A549 (cell line): ENCODE measurements at regions not wholly inside any gene's neighbourhood (a gene's known extent, or its start where the extent isn't known, plus 50 kb on each side); places are given as distances from the start of the nearest gene placed in this dataset.

Experiments used
- ATAC-seq, 2 experiments: fragments of 200-7000 bp in 1 of 2; fragments of >200 bp in 1 of 2; cut with Nextera tagmentation in 1 of 2; cut with Tn5 transposase in 1 of 2; 3 replicates each; pipeline versions ENCODE4 v1.8.0 to v1.9.1; 2018 to 2020; ENCODE audit warnings: mild to moderate bottlenecking in 1 of 2, moderate library complexity in 1 of 2
- CTCF ChIA-PET: fragments of 300-600 bp; sonication (Branson Sonifier 250); formaldehyde crosslinking; extraction: SDS; loops from one replicate; lab custom pipeline; 2021; ENCODE audit warnings: antibody characterized with exemption, inconsistent platforms; lab: Yijun Ruan, JAX
- POLR2A ChIA-PET: fragments of 350-600 bp; formaldehyde crosslinking; extraction: SDS; loops from one replicate; lab custom pipeline; 2021; ENCODE audit warnings: antibody characterized with exemption, inconsistent platforms; lab: Yijun Ruan, JAX
- DNase-seq, 2 experiments: peaks; one replicate each; pipeline versions ENCODE4 v3.0.0 to v3.0.0-alpha.2; 2011 to 2016; ENCODE audit warnings: low read depth in 1 of 2, low spot score in 1 of 2
- FAIRE-seq: peaks from 2 replicates; lab custom pipeline; 2011; peaks lifted over from hg19 to GRCh38; lab: Jason Lieb, UNC
- H3K27ac ChIP-seq, 2 experiments: fragments of >200 bp; sonication (Bioruptor Twin); formaldehyde crosslinking; 3 replicates each; pipeline ENCODE4 v1.5.1; 2016 to 2017
- H3K4me1 ChIP-seq: fragments of >200 bp; sonication (Bioruptor Twin); formaldehyde crosslinking; 3 replicates; pipeline ENCODE4 v1.6.1; 2016
- H3K4me2 ChIP-seq: fragments of >200 bp; sonication (Bioruptor Twin); formaldehyde crosslinking; 3 replicates; pipeline ENCODE4 v1.6.1; 2016
- H3K4me3 ChIP-seq: fragments of >200 bp; sonication (Bioruptor Twin); formaldehyde crosslinking; 3 replicates; pipeline ENCODE4 v1.5.1; 2016
- H3K9me3 ChIP-seq: fragments of >200 bp; sonication (Bioruptor Twin); formaldehyde crosslinking; 3 replicates; pipeline ENCODE4 v1.6.1; 2016
- BHLHE40 ChIP-seq: IDR thresholded peaks from 2 replicates; pipeline ENCODE4 v1.6.1; 2012; ENCODE audit warnings: low read depth, low read length, inconsistent platforms
- CBX8 ChIP-seq: fragments of 200-600 bp; sonication (generic); IDR thresholded peaks from 2 replicates; pipeline ENCODE4 v1.6.1; 2016
- CHD2 ChIP-seq: fragments of 150-350 bp; IDR thresholded peaks from 2 replicates; pipeline ENCODE4 v1.6.1; 2014; ENCODE audit warnings: low read length; ENCODE audit not compliant: partially characterized antibody
- EHMT2 ChIP-seq: fragments of 200-600 bp; sonication (generic); IDR thresholded peaks from 2 replicates; pipeline ENCODE4 v1.6.1; 2016; ENCODE audit warnings: antibody characterized with exemption, low read depth, mild to moderate bottlenecking, moderate library complexity
- EP300 ChIP-seq, 2 experiments: fragments of >200 bp; sonication (Bioruptor Twin); formaldehyde crosslinking; IDR thresholded peaks; 2 replicates in 1 of 2; 3 replicates in 1 of 2; pipeline ENCODE4 v1.6.1; 2016 to 2017
- ESRRA ChIP-seq: fragments of 150-350 bp; IDR thresholded peaks from 2 replicates; pipeline ENCODE4 v1.6.1; 2014; ENCODE audit warnings: mild to moderate bottlenecking, low read length, borderline replicate concordance
- FOSB ChIP-seq: fragments of 250-450 bp; sonication (Bioruptor Pico); IDR thresholded peaks from 2 replicates; pipeline ENCODE4 v1.5.0; 2020; ENCODE audit warnings: mild to moderate bottlenecking, moderate library complexity
- FOXS1 ChIP-seq: fragments of 250-450 bp; sonication (Bioruptor Pico); IDR thresholded peaks from 2 replicates; pipeline ENCODE4 v1.5.0; 2020; ENCODE audit warnings: mild to moderate bottlenecking, moderate library complexity
- HDAC2 ChIP-seq: fragments of 200-600 bp; sonication (generic); IDR thresholded peaks from 2 replicates; pipeline ENCODE4 v1.6.1; 2016
- HEYL ChIP-seq: fragments of 250-450 bp; sonication (Bioruptor Pico); IDR thresholded peaks from 2 replicates; pipeline ENCODE4 v1.8.0; 2021; ENCODE audit warnings: mild to moderate bottlenecking, moderate library complexity
- HOXA7 ChIP-seq: fragments of 250-450 bp; sonication (Bioruptor Pico); IDR thresholded peaks from 2 replicates; pipeline ENCODE4 v1.5.0; 2020; ENCODE audit warnings: mild to moderate bottlenecking, moderate library complexity
- HOXB13 ChIP-seq: fragments of 250-450 bp; sonication (Bioruptor Pico); IDR thresholded peaks from 2 replicates; pipeline ENCODE4 v1.5.0; 2020; ENCODE audit warnings: low read depth, mild to moderate bottlenecking, moderate library complexity
- JUN ChIP-seq, 2 experiments: fragments of >200 bp; sonication (Bioruptor Twin); formaldehyde crosslinking; IDR thresholded peaks; 2 replicates in 1 of 2; 3 replicates in 1 of 2; pipeline ENCODE4 v1.6.1; 2016 to 2017
- JUNB ChIP-seq: fragments of >200 bp; sonication (Bioruptor Twin); formaldehyde crosslinking; IDR thresholded peaks from 2 replicates; pipeline ENCODE4 v1.6.1; 2016
- KDM5A ChIP-seq: fragments of 200-600 bp; sonication (generic); IDR thresholded peaks from 2 replicates; pipeline ENCODE4 v1.6.1; 2016; ENCODE audit warnings: antibody characterized with exemption, mild to moderate bottlenecking
- MAFK ChIP-seq: fragments of 450-650 bp; IDR thresholded peaks from 2 replicates; pipeline ENCODE4 v1.6.1; 2014; ENCODE audit not compliant: partially characterized antibody
- MAZ ChIP-seq: fragments of 150-350 bp; IDR thresholded peaks from 2 replicates; pipeline ENCODE4 v1.6.1; 2014; ENCODE audit warnings: antibody characterized with exemption, low read depth, low read length, borderline replicate concordance
- NFE2L2 ChIP-seq: fragments of 150-350 bp; conservative IDR thresholded peaks from 2 replicates; pipeline ENCODE4 v1.6.1; 2014; ENCODE audit warnings: low read length
- NR3C1 ChIP-seq: fragments of >200 bp; sonication (Bioruptor Twin); formaldehyde crosslinking; IDR thresholded peaks from 3 replicates; pipeline ENCODE4 v1.6.1; 2017
- RAD21 ChIP-seq, 2 experiments: fragments of >200 bp in 1 of 2; sonication (Bioruptor Twin) in 1 of 2; formaldehyde crosslinking in 1 of 2; IDR thresholded peaks in 1 of 2; conservative IDR thresholded peaks in 1 of 2; 2 replicates in 1 of 2; 3 replicates in 1 of 2; pipeline ENCODE4 v1.6.1; 2012 to 2018; ENCODE audit warnings: inconsistent platforms in 1 of 2
- RARB ChIP-seq: fragments of 250-450 bp; sonication (Bioruptor Pico); IDR thresholded peaks from 2 replicates; pipeline ENCODE4 v1.8.0; 2021; ENCODE audit warnings: mild to moderate bottlenecking, moderate library complexity
- RFX5 ChIP-seq: fragments of 450-650 bp; IDR thresholded peaks from 2 replicates; pipeline ENCODE4 v1.7.1; 2014; ENCODE audit warnings: antibody characterized with exemption, mild to moderate bottlenecking, moderate library complexity
- RNF2 ChIP-seq: fragments of 200-600 bp; sonication (generic); IDR thresholded peaks from 2 replicates; pipeline ENCODE4 v1.6.1; 2016; ENCODE audit warnings: low read depth, mild to moderate bottlenecking, antibody characterized with exemption, moderate library complexity, borderline replicate concordance
- SMC3 ChIP-seq: fragments of >200 bp; sonication (Bioruptor Twin); formaldehyde crosslinking; IDR thresholded peaks from 3 replicates; pipeline ENCODE4 v1.6.1; 2018; ENCODE audit warnings: inconsistent platforms
- TFCP2L1 ChIP-seq: fragments of 250-450 bp; sonication (Bioruptor Pico); IDR thresholded peaks from 2 replicates; pipeline ENCODE4 v1.5.0; 2021; ENCODE audit warnings: mild to moderate bottlenecking
- TP53 ChIP-seq: fragments of 250-450 bp; sonication (Bioruptor Pico); IDR thresholded peaks from 2 replicates; pipeline ENCODE4 v1.5.0; 2021; ENCODE audit warnings: mild to moderate bottlenecking, moderate library complexity
- ZC3H11A ChIP-seq: fragments of 450-650 bp; IDR thresholded peaks from 2 replicates; pipeline ENCODE4 v1.6.1; 2014; ENCODE audit warnings: antibody characterized with exemption, mild to moderate bottlenecking
- ZNF302 ChIP-seq: fragments of 250-450 bp; sonication (Bioruptor Pico); IDR thresholded peaks from 2 replicates; pipeline ENCODE4 v1.9.0; 2021; ENCODE audit warnings: inconsistent platforms, mild to moderate bottlenecking, moderate library complexity
- WGBS: methylation state at CpG from one replicate; pipeline ENCODE4 v1.1.6; 2017; ENCODE audit errors: missing lambda C conversion rate; 5-methylcytosine and 5-hydroxymethylcytosine counted together
- TF ChIP-seq, protein P1 (sequence below): IDR thresholded peaks from 2 replicates; pipeline ENCODE4 v1.6.1; 2012; ENCODE audit warnings: low read depth, borderline replicate concordance
- TF ChIP-seq, protein P2 (sequence below): fragments of 450-650 bp; IDR thresholded peaks from 2 replicates; pipeline ENCODE4 v1.6.1; 2014; ENCODE audit warnings: antibody characterized with exemption
- TF ChIP-seq, protein P3 (sequence below): fragments of 200-600 bp; sonication (generic); IDR thresholded peaks from 2 replicates; pipeline ENCODE4 v1.6.1; 2016; ENCODE audit warnings: antibody characterized with exemption, mild to moderate bottlenecking, moderate library complexity

DNA sequence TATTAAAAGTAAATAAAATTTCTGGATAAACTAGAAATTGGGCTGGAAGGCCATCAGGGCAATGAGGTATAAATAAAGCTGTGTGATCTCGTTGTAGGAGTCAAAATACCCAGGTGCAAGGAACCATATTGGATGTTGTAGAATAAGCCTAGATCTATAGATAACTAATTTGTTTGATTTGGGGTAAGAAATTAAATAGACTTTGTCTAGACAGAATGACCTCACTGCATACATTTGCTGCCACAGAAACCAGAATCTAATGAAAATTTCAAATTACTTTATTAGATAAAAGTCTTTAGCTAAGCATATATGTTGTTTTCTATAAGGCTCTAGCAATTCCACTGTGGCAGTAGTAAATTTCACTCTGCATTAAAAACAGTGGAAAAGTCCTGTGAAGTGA, 225.2 kb upstream of the ITGA1 start:
- H3K4me3 ChIP-seq = no peak overlapping the region
- FAIRE-seq = no peak
- WGBS = 7% methylated on average over 1 of the region's 1 CpG
- POLR2A ChIA-PET = no interaction called here
- H3K27ac ChIP-seq = no peak overlapping the region
- TF ChIP-seq NR3C1 (no peak), KDM5A (no peak), CHD2 (no peak), MAZ (no peak), FOSB (no peak), ESRRA (no peak), FOXS1 (CRISPR knock-in tag) (no peak), RAD21 (conservative IDR thresholded peaks at IDR 0.05 in 1 of 2, IDR thresholded peaks at IDR 0.05 in 1 of 2) (no peak), BHLHE40 (no peak), HOXB13 (no peak), EP300 (IDR thresholded peaks at IDR 0.05) (no peak)
- TF ChIP-seq, protein P1, sequence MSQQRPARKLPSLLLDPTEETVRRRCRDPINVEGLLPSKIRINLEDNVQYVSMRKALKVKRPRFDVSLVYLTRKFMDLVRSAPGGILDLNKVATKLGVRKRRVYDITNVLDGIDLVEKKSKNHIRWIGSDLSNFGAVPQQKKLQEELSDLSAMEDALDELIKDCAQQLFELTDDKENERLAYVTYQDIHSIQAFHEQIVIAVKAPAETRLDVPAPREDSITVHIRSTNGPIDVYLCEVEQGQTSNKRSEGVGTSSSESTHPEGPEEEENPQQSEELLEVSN = no peak
- TF ChIP-seq, protein P2, sequence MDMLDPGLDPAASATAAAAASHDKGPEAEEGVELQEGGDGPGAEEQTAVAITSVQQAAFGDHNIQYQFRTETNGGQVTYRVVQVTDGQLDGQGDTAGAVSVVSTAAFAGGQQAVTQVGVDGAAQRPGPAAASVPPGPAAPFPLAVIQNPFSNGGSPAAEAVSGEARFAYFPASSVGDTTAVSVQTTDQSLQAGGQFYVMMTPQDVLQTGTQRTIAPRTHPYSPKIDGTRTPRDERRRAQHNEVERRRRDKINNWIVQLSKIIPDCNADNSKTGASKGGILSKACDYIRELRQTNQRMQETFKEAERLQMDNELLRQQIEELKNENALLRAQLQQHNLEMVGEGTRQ = no peak
- TF ChIP-seq, all 56 proteins: peak for 0
- no peak for DNase-seq
- no peaks in the 10 kb centered on the region for H3K4me1 ChIP-seq
- ATAC-seq = no peak
- H3K9me3 ChIP-seq = no peaks in the 10 kb centered on the region
- no peak overlapping the region for H3K4me2 ChIP-seq
- CTCF ChIA-PET = no interaction called here

DNA sequence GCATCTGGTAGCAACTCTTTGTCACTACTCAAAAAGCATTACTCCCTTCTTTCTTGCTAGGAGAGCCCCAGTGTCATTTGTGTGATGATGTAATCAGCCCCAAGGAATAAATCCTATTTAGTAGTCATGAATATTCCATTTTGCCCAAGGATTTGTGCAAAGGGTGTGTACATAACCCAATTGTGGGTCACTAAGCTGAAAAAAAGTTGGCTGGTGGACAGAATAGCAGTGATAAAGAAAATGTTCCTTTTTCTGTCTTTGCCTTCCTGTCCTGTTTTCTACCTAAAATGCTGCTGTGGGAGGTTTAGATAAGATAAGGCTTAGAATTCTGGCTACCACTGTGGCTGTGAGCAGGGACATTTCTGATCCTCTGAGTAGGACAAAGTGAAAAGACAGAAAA, 223.1 kb upstream of the ITGA1 start:
- DNase-seq (no peak), ATAC-seq (no peak), FAIRE-seq (no peak)
- Histone ChIP-seq H3K4me1 (no peaks in the 10 kb centered on the region), H3K27ac (no peak overlapping the region), H3K4me2 (no peak overlapping the region), H3K9me3 (no peaks in the 10 kb centered on the region), H3K4me3 (no peak overlapping the region)
- no peak for TF ChIP-seq HEYL (CRISPR knock-in tag)
- no peak for TF ChIP-seq NFE2L2
- no peak for TF ChIP-seq RFX5
- TF ChIP-seq RNF2 = no peak
- no peak for TF ChIP-seq FOXS1 (CRISPR knock-in tag)
- no peak for TF ChIP-seq JUN (IDR thresholded peaks at IDR 0.05)
- TF ChIP-seq HOXB13 = no peak
- no peak for TF ChIP-seq MAZ
- no peak for TF ChIP-seq MAFK
- no peak for TF ChIP-seq TFCP2L1 (CRISPR knock-in tag)
- POLR2A ChIA-PET = no interaction called here
- CTCF ChIA-PET = no interaction called here

DNA sequence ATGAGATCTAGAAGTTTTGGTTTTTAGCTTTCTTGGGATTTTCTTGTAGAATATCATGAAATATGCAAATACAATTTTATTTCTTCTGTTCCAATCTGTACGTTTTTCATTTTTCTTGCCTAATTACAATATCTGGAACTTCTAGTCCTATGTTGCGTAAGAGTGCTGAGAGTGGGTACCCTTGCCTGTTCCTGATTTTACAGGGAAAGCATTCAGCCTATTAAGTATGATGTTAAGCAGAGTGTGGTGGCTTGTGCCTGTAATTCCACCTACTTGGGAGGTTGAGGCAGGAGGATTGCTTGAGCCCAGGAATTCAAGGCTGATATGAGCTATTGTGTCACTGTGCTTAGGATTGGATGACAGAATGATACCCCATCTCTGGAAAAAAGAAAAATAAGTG, 210.2 kb upstream of the ITGA1 start:
- POLR2A ChIA-PET = no interaction called here
- WGBS = 8% methylated on average over 2 of the region's 2 CpGs
- Histone ChIP-seq H3K4me2 (no peak overlapping the region), H3K4me3 (no peak overlapping the region), H3K9me3 (no peaks in the 10 kb centered on the region), H3K27ac (no peak overlapping the region), H3K4me1 (no peaks in the 10 kb centered on the region)
- CTCF ChIA-PET = interaction anchor here (0.6 kb wide), 1 partner anchor 735 kb away, joined by 4 read pairs; no protein-coding TSS in a partner anchor
- no peak for ATAC-seq
- FAIRE-seq = no peak
- no peak for DNase-seq
- no peak for TF ChIP-seq NR3C1
- no peak for TF ChIP-seq ZNF302 (CRISPR knock-in tag)
- TF ChIP-seq, protein P1 = no peak
- no peak for TF ChIP-seq HOXA7 (CRISPR knock-in tag)
- TF ChIP-seq, protein P3, sequence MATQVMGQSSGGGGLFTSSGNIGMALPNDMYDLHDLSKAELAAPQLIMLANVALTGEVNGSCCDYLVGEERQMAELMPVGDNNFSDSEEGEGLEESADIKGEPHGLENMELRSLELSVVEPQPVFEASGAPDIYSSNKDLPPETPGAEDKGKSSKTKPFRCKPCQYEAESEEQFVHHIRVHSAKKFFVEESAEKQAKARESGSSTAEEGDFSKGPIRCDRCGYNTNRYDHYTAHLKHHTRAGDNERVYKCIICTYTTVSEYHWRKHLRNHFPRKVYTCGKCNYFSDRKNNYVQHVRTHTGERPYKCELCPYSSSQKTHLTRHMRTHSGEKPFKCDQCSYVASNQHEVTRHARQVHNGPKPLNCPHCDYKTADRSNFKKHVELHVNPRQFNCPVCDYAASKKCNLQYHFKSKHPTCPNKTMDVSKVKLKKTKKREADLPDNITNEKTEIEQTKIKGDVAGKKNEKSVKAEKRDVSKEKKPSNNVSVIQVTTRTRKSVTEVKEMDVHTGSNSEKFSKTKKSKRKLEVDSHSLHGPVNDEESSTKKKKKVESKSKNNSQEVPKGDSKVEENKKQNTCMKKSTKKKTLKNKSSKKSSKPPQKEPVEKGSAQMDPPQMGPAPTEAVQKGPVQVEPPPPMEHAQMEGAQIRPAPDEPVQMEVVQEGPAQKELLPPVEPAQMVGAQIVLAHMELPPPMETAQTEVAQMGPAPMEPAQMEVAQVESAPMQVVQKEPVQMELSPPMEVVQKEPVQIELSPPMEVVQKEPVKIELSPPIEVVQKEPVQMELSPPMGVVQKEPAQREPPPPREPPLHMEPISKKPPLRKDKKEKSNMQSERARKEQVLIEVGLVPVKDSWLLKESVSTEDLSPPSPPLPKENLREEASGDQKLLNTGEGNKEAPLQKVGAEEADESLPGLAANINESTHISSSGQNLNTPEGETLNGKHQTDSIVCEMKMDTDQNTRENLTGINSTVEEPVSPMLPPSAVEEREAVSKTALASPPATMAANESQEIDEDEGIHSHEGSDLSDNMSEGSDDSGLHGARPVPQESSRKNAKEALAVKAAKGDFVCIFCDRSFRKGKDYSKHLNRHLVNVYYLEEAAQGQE = no peak
- TF ChIP-seq CHD2 = no peak
- no peak for TF ChIP-seq SMC3
- TF ChIP-seq ZC3H11A = no peak
- TF ChIP-seq RNF2 = no peak
- TF ChIP-seq HDAC2 = no peak
- TF ChIP-seq TP53 (CRISPR knock-in tag) = no peak
- TF ChIP-seq, protein P2 = no peak
- TF ChIP-seq EHMT2 = no peak
- no peak for TF ChIP-seq RARB
- TF ChIP-seq CBX8 = no peak
- no peak for TF ChIP-seq JUNB
